ENCODE measurements at regions not wholly inside any gene's neighbourhood (a gene's known extent, or its start where the extent isn't known, plus 50 kb on each side); places are given as distances from the start of the nearest gene placed in this dataset.

GRCh38 chr1:194931166-194931565 lies 1677.1 kb downstream of the KCNT2 start:
- no peak for TF ChIP-seq POLR2A (IDR thresholded peaks at IDR 0.05)
- TF ChIP-seq CTCF (IDR thresholded peaks at IDR 0.05 in 4 of 5, conservative IDR thresholded peaks at IDR 0.05 in 1 of 5): no peak
